ENCODE measurements at regions not wholly inside any gene's neighbourhood (a gene's known extent, or its start where the extent isn't known, plus 50 kb on each side); places are given as distances from the start of the nearest gene placed in this dataset.

DNA sequence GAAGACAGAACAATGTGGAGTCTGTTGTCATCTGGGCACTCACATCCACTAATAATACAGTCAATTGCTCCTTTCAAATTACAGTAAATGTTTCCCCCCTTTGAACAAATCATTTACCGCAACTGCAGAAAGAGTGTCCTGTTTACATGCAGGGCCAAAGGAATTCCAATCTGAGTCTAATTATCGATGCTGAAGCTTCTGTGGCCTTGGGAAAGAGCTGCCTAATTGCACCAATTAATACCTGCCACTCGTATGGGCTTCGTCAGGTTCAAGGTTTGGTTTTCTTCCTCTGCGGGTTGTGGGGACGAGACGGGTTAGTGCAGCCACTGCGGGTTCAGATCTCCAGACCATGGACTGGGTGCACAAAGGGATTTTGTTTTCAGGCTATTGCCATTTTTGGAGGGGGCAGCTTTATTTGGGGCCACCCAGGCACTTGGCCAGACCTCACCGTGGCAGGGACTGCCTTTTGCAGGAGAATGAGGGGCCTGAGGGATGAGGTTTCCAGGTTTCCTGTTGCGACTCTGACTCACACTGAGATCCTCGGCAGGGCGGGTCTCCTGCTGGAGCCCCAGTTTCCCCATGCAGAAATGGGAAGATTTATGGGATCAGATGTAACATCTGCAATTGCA lies 147.6 kb downstream of the MIAT start:
- H3K27ac Mint-ChIP-seq = no peak overlapping the region
- H3K27me3 Mint-ChIP-seq = no peaks in the 10 kb centered on the region
- no peaks in the 10 kb centered on the region for H3K36me3 Mint-ChIP-seq (ENCODE audit: low read depth)
- ATAC-seq (replicated peaks) = no peak
- H3K4me3 Mint-ChIP-seq = no peak overlapping the region
- H3K9me3 Mint-ChIP-seq = no peaks in the 10 kb centered on the region
- H3K4me1 Mint-ChIP-seq = peaks cover 4% of the 10 kb centered on the region

DNA sequence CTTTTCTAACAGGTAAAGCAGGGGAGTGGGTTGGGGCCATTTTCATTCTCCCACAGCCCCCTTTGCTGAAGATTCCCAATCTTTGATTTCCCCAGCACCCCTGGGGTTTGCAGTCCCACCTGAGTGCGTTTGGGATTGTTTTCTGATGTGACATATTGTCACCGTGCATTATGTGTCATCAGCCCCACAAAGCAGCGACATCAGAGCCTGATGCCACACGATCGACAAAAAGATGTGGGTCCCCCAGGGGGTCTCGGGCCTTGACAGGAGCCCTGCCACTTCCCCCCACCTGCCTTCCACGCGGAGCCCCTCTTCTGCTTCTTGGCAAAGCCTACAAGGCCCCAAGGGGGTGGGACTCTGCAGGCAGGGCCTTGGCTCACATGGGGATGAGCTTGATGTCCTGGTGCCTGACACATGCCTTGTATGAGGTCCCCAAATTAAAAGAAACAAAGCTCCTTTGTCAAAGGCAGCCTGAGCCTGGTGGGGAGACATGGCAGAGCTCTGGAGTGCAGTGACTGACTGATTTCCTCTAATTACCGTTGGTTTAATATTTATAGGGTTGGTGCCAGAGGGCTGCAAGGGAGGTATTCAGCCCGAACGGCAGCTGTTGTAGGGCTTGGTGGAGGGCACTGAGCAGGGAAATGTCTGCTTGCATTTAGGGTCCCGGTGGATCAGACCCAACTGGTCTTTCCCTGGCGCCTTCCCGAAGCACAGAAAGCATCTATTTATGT lies 149.2 kb downstream of the MIAT start:
- ATAC-seq (replicated peaks) = no peak
- no peaks in the 10 kb centered on the region for H3K36me3 Mint-ChIP-seq (ENCODE audit: low read depth)
- no peak overlapping the region for H3K27ac Mint-ChIP-seq
- no peaks in the 10 kb centered on the region for H3K9me3 Mint-ChIP-seq
- H3K4me1 Mint-ChIP-seq = peaks cover 4% of the 10 kb centered on the region
- H3K4me3 Mint-ChIP-seq = no peak overlapping the region
- H3K27me3 Mint-ChIP-seq = no peaks in the 10 kb centered on the region

DNA sequence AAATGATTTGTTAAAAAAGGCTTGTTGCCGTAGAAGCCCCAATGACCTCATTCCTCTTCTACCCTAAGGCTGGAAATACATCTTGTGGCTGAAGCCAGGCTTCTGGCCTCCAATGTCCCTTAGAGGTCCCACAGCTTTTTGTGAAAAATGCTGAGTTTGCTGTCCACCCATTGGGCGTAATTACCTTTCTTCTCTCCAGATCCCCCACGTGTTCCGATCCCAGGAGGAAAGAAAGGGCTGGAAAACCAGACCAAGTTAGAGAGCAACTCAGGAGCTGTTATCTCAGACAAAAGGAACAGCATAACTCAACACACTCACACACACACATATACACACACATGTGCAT lies 154.2 kb downstream of the MIAT start:
- no peak for ATAC-seq (replicated peaks)

GRCh38 chr22:26812731-26813130 lies 155.3 kb downstream of the MIAT start:
- H3K4me1 Mint-ChIP-seq = no peaks in the 10 kb centered on the region
- no peaks in the 10 kb centered on the region for H3K27me3 Mint-ChIP-seq
- no peak overlapping the region for H3K27ac Mint-ChIP-seq
- no peak overlapping the region for H3K4me3 Mint-ChIP-seq
- H3K9me3 Mint-ChIP-seq = peaks cover 4% of the 10 kb centered on the region
- no peak for ATAC-seq (replicated peaks)
- peaks cover 5% of the 10 kb centered on the region for H3K36me3 Mint-ChIP-seq (ENCODE audit: low read depth)

More for the DNA sequence above, 154.2 kb downstream of the MIAT start:
- H3K4me1 Mint-ChIP-seq = no peaks in the 10 kb centered on the region
- no peak overlapping the region for H3K27ac Mint-ChIP-seq
- H3K36me3 Mint-ChIP-seq (ENCODE audit: low read depth) = peaks cover 5% of the 10 kb centered on the region
- no peaks in the 10 kb centered on the region for H3K9me3 Mint-ChIP-seq
- no peak overlapping the region for H3K4me3 Mint-ChIP-seq
- H3K27me3 Mint-ChIP-seq = no peaks in the 10 kb centered on the region

- Mint-ChIP-seq H3K4me3 (no peak overlapping the region), H3K4me1 (no peaks in the 10 kb centered on the region), H3K9me3 (peaks cover 10% of the 10 kb centered on the region), H3K27me3 (no peaks in the 10 kb centered on the region), H3K27ac (no peak overlapping the region), H3K36me3 (ENCODE audit: low read depth) (peaks cover 5% of the 10 kb centered on the region)
- no peak for ATAC-seq (replicated peaks)
Measured at GRCh38 chr22:26816726-26817125, 159.3 kb downstream of the MIAT start.

DNA sequence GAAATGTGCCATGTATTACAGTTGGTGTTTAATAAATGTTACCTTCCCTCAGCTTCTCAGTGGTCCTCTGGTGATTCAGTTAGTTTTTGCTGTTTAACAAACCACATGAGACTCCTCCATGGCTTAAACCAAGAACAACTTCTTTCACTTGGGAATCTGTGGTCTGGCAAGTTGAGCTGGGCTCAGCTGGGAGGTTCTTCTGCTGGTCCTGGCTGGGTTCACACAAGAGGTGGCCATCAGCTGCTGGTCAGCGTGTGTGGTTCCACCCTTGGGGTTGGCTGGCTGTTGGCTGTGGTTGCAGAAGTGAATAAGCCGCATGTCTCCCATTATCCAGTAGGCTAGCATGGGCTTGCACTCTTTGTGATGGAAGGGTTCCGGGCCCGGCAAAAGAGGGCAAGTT lies 160.5 kb downstream of the MIAT start:
- Mint-ChIP-seq H3K4me3 (no peak overlapping the region), H3K4me1 (no peaks in the 10 kb centered on the region), H3K9me3 (peaks cover 10% of the 10 kb centered on the region), H3K27ac (no peak overlapping the region), H3K27me3 (no peaks in the 10 kb centered on the region), H3K36me3 (ENCODE audit: low read depth) (peaks cover 5% of the 10 kb centered on the region)
- no peak for ATAC-seq (replicated peaks)

- Mint-ChIP-seq H3K4me3 (no peak overlapping the region), H3K36me3 (ENCODE audit: low read depth) (no peaks in the 10 kb centered on the region), H3K27ac (no peak overlapping the region), H3K27me3 (no peaks in the 10 kb centered on the region), H3K9me3 (peaks cover 9% of the 10 kb centered on the region), H3K4me1 (no peaks in the 10 kb centered on the region)
- ATAC-seq (replicated peaks) = no peak
Measured at GRCh38 chr22:26821854-26822253, 164.5 kb downstream of the MIAT start.

- no peak overlapping the region for H3K4me3 Mint-ChIP-seq
- H3K27me3 Mint-ChIP-seq = no peaks in the 10 kb centered on the region
- no peaks in the 10 kb centered on the region for H3K4me1 Mint-ChIP-seq
- no peak overlapping the region for H3K27ac Mint-ChIP-seq
- peaks cover 6% of the 10 kb centered on the region for H3K9me3 Mint-ChIP-seq
- ATAC-seq (replicated peaks) = no peak
- H3K36me3 Mint-ChIP-seq (ENCODE audit: low read depth) = no peaks in the 10 kb centered on the region
Measured at GRCh38 chr22:26822313-26822712, 164.9 kb downstream of the MIAT start.

DNA sequence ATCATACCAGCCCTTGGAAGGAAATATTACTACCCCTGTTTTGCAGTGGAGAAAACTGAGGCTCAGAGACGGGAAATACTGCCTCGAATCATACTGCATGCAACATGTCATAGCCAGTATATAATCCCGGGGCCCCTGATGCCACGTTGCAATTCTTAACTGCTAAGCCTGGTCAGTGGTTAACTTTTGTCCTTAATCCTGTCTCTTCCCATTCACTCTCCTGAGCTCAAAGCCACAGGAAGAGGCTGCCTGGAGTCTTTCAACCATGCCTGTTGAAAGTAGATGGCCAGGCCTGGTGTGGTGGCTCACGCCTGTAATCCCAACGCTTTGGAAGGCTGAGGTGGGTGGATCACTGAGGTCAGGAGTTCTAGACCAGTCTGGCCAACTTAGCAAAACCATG lies 166.6 kb downstream of the MIAT start:
- Mint-ChIP-seq H3K4me1 (no peaks in the 10 kb centered on the region), H3K27me3 (no peaks in the 10 kb centered on the region), H3K4me3 (no peak overlapping the region), H3K9me3 (no peaks in the 10 kb centered on the region), H3K36me3 (ENCODE audit: low read depth) (no peaks in the 10 kb centered on the region), H3K27ac (no peak overlapping the region)
- no peak for ATAC-seq (replicated peaks)

GRCh38 chr22:26825960-26826935 lies 168.9 kb downstream of the MIAT start:
- Mint-ChIP-seq H3K27ac (no peak overlapping the region), H3K4me3 (no peak overlapping the region), H3K27me3 (no peaks in the 10 kb centered on the region), H3K36me3 (ENCODE audit: low read depth) (no peaks in the 10 kb centered on the region), H3K4me1 (no peaks in the 10 kb centered on the region), H3K9me3 (no peaks in the 10 kb centered on the region)
- no peak for ATAC-seq (replicated peaks)

DNA sequence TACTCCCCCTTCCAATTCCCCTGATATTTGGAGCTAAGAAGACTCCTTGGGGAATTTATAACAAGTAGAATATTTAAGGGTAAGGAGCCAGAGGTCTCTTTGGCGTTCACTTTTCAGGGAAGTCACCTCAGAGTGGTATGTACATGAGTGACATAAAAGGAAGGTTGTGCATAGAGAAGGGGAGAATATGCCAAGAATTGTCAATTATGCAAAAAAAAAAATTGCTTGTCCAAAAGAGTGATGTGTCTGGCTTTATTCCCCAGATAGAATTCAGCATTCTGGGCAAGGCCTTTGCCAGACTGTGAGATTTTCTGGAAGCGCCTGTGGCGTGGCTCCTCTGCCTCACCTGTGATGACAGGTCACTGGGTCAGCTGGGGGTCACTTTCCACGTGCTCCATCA lies 170.2 kb downstream of the MIAT start:
- H3K36me3 Mint-ChIP-seq (ENCODE audit: low read depth) = no peaks in the 10 kb centered on the region
- ATAC-seq (replicated peaks) = no peak
- H3K4me3 Mint-ChIP-seq = no peak overlapping the region
- H3K27ac Mint-ChIP-seq = no peak overlapping the region
- H3K9me3 Mint-ChIP-seq = no peaks in the 10 kb centered on the region
- no peaks in the 10 kb centered on the region for H3K4me1 Mint-ChIP-seq
- no peaks in the 10 kb centered on the region for H3K27me3 Mint-ChIP-seq

DNA sequence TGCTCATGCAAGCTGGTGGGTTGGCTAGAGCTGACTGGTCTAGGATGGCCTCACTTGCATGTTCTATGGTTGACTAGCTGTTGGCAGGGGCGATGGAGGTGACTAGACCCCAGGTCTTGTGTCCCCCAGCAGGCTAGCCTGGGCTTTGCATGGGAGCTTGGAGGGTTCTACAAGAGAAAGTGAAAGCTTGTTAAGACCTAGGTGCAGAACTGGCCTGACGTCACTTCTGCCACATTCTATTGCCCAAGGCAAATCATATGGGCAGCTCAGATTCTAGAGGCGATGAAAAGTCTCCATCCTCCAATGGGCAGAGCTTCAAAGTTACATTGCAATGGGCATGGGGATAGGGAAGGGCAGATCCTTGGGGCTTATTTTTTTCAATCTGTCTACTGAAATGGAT lies 170.9 kb downstream of the MIAT start:
- Mint-ChIP-seq H3K27ac (no peak overlapping the region), H3K4me1 (no peaks in the 10 kb centered on the region), H3K27me3 (no peaks in the 10 kb centered on the region), H3K36me3 (ENCODE audit: low read depth) (no peaks in the 10 kb centered on the region), H3K9me3 (no peaks in the 10 kb centered on the region), H3K4me3 (no peak overlapping the region)
- ATAC-seq (replicated peaks) = no peak

GRCh38 chr22:26830837-26831236 lies 173.4 kb downstream of the MIAT start:
- no peaks in the 10 kb centered on the region for H3K4me1 Mint-ChIP-seq
- H3K36me3 Mint-ChIP-seq (ENCODE audit: low read depth) = no peaks in the 10 kb centered on the region
- no peak overlapping the region for H3K27ac Mint-ChIP-seq
- no peaks in the 10 kb centered on the region for H3K27me3 Mint-ChIP-seq
- ATAC-seq (replicated peaks) = no peak
- no peak overlapping the region for H3K4me3 Mint-ChIP-seq
- no peaks in the 10 kb centered on the region for H3K9me3 Mint-ChIP-seq

DNA sequence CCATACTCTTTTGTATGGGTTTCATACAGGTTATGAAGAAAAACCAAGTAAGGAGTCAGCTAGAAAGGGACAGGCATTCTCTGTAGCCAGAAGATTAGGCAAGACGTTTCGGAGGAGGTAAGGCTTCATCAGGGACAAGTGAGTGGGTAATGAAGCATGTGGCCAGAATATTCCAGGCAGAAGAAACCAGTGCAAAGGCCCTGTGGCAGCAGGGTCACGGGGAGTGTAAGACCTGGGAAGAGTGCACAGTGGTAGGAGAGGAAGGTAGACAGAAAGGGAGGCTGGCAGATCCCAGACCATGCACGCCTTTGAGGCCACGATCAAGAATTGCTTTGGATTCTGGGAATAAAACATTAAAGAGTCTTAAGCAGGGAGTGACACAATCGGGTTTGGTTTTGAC lies 177.6 kb downstream of the MIAT start:
- no peaks in the 10 kb centered on the region for H3K4me1 Mint-ChIP-seq

More for the DNA sequence above, 177.6 kb downstream of the MIAT start:
- H3K9me3 Mint-ChIP-seq = no peaks in the 10 kb centered on the region
- no peak overlapping the region for H3K27ac Mint-ChIP-seq
- H3K36me3 Mint-ChIP-seq (ENCODE audit: low read depth) = no peaks in the 10 kb centered on the region
- no peak overlapping the region for H3K4me3 Mint-ChIP-seq
- ATAC-seq (replicated peaks) = no peak
- H3K27me3 Mint-ChIP-seq = no peaks in the 10 kb centered on the region
